Astrocyte of the spinal cord (primary cell): ENCODE measurements at regions not wholly inside any gene's neighbourhood (a gene's known extent, or its start where the extent isn't known, plus 50 kb on each side); places are given as distances from the start of the nearest gene placed in this dataset.

Experiments used
- DNase-seq: peaks from one replicate; pipeline ENCODE4 v3.0.0; 2011; ENCODE audit warnings: low read depth, low spot score
- H3K4me3 ChIP-seq: 2 replicates; pipeline ENCODE4 v1.5.1; 2011; ENCODE audit warnings: low read depth, mild to moderate bottlenecking, low read length, moderate library complexity
- CTCF ChIP-seq: IDR thresholded peaks from 2 replicates; pipeline ENCODE4 v1.5.1; 2012; ENCODE audit warnings: low read depth, mild to moderate bottlenecking, low read length, inconsistent platforms
- in situ Hi-C: cut with HindIII; loops from 2 replicates; pipeline ENCODE4 v1.10.0; 2017; ENCODE audit warnings: low sequenced_read_pairs

- no peak for DNase-seq
- TF ChIP-seq CTCF, result no peak
- in situ Hi-C loops, result no loop called here
These were observed 497.3 kb upstream of the WWC1 start for GRCh38 chr5:167794121-167794520.

DNA sequence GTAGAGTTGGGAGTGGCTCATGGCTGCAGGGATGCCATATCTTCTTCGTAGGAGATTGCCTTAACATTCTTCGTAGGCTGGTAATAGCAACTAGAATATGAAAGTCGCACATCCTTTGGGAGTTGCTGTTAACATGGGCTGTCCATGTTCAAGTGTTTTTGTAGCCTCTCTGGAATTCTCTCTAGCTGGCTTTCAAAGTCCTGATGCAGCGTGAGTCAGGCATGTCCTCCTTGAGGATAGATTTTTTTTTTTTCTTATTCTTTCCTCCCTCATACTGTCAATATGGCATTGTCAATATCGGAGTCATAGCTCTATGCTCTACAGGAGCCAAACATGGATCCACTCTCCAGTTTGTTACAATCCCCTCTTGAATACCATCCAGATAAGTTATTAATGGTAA is 494.8 kb upstream of the WWC1 start:
- no peak for DNase-seq
- in situ Hi-C loops, result no loop called here
- TF ChIP-seq CTCF, result no peak

More at GRCh38 chr5:167794121-167794520, 497.3 kb upstream of the WWC1 start:
- H3K4me3 ChIP-seq, result no peak overlapping the region

GRCh38 chr5:167797933-167798332 is 493.5 kb upstream of the WWC1 start:
- no peak overlapping the region for H3K4me3 ChIP-seq
- no peak for DNase-seq
- TF ChIP-seq CTCF, result no peak
- in situ Hi-C loops, result no loop called here

More for the DNA sequence above, 494.8 kb upstream of the WWC1 start:
- no peak overlapping the region for H3K4me3 ChIP-seq

- H3K4me3 ChIP-seq, result no peak overlapping the region
- no peak for TF ChIP-seq CTCF
- in situ Hi-C loops, result no loop called here
- no peak for DNase-seq
These were observed 493.0 kb upstream of the WWC1 start for GRCh38 chr5:167798448-167798847.

DNA sequence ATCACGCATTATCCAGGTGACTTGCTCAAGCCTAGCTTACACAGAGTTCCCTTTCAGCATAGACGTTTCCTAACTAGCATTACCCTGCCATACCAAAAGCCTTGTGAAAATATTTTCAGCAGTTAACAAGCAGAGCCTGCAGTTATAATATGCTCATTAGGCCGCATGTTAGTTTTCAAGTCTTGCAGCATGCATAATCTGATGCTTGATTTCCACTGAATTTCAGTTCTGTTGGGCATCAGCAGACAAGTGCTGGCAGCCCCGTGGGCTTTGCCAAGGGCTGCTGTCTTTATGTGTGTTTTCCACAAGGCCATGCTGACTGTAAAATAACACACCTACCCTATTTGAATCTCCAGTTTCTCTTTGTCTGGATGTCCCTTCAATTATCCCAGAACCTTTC is 491.0 kb upstream of the WWC1 start:
- DNase-seq, result no peak
- TF ChIP-seq CTCF, result no peak
- in situ Hi-C loops, result no loop called here
- no peak overlapping the region for H3K4me3 ChIP-seq

- no peak for TF ChIP-seq CTCF
- H3K4me3 ChIP-seq, result no peak overlapping the region
- in situ Hi-C loops, result no loop called here
- DNase-seq, result no peak
These were observed 489.4 kb upstream of the WWC1 start for GRCh38 chr5:167801999-167802398.
